ENCODE measurements at regions not wholly inside any gene's neighbourhood (a gene's known extent, or its start where the extent isn't known, plus 50 kb on each side); places are given as distances from the start of the nearest gene placed in this dataset.

GRCh38 chr14:94998685-94999084 lies 158.6 kb downstream of the DICER1 start:
- H3K79me2 ChIP-seq: no peaks in the 10 kb centered on the region
- no peaks in the 10 kb centered on the region for H3K9me2 ChIP-seq (replicated peaks; ENCODE audit: insufficient read depth)
- H3K27ac ChIP-seq: no peak overlapping the region
- no peaks in the 10 kb centered on the region for H3K36me3 ChIP-seq (replicated peaks; ENCODE audit: insufficient read depth, low read depth)
- H3K9me3 ChIP-seq (ENCODE audit: low read depth): no peaks in the 10 kb centered on the region
- no peak overlapping the region for H3K4me3 ChIP-seq
- H3K27me3 ChIP-seq: peaks cover 13% of the 10 kb centered on the region
- no peak for TF ChIP-seq CTCF (IDR thresholded peaks at IDR 0.05; ENCODE audit: poor library complexity)
- no peak for TF ChIP-seq EZH2 (IDR thresholded peaks at IDR 0.05; ENCODE audit: borderline replicate concordance)
- no peak overlapping the region for H3K4me2 ChIP-seq
- H4K20me1 ChIP-seq (ENCODE audit: insufficient read depth, poor library complexity, severe bottlenecking): no peaks in the 10 kb centered on the region
- H3K4me1 ChIP-seq (ENCODE audit: insufficient read depth): no peaks in the 10 kb centered on the region
- no peak for DNase-seq (ENCODE audit: low spot score)
- no peak overlapping the region for H2AFZ ChIP-seq
- 33% methylated on average over 10 of the region's 10 CpGs for WGBS (ENCODE audit: low lambda C conversion rate, missing lambda C conversion rate)

GRCh38 chr14:94998110-94998509 lies 159.2 kb downstream of the DICER1 start:
- Histone ChIP-seq H4K20me1 (ENCODE audit: insufficient read depth, poor library complexity, severe bottlenecking) (no peaks in the 10 kb centered on the region), H3K9me2 (replicated peaks; ENCODE audit: insufficient read depth) (no peaks in the 10 kb centered on the region), H3K9me3 (ENCODE audit: low read depth) (no peaks in the 10 kb centered on the region), H3K4me3 (no peak overlapping the region), H2AFZ (no peak overlapping the region), H3K36me3 (replicated peaks; ENCODE audit: insufficient read depth, low read depth) (no peaks in the 10 kb centered on the region), H3K4me2 (no peak overlapping the region), H3K79me2 (no peaks in the 10 kb centered on the region), H3K27me3 (peaks cover 13% of the 10 kb centered on the region), H3K27ac (no peak overlapping the region), H3K4me1 (ENCODE audit: insufficient read depth) (no peaks in the 10 kb centered on the region)
- no peak for DNase-seq (ENCODE audit: low spot score)
- 97% methylated on average over 2 of the region's 2 CpGs for WGBS (ENCODE audit: low lambda C conversion rate, missing lambda C conversion rate)
- TF ChIP-seq EZH2 (IDR thresholded peaks at IDR 0.05; ENCODE audit: borderline replicate concordance) (no peak), CTCF (IDR thresholded peaks at IDR 0.05; ENCODE audit: poor library complexity) (no peak), EZH2phosphoT487 (IDR thresholded peaks at IDR 0.05; ENCODE audit: low read depth, severe bottlenecking, unreplicated experiment) (no peak)

GRCh38 chr14:94995551-94995950 lies 161.8 kb downstream of the DICER1 start:
- no peak overlapping the region for H3K4me3 ChIP-seq
- DNase-seq (ENCODE audit: low spot score): no peak
- 89% methylated on average over 10 of the region's 10 CpGs for WGBS (ENCODE audit: low lambda C conversion rate, missing lambda C conversion rate)
- no peak overlapping the region for H3K4me2 ChIP-seq
- H3K36me3 ChIP-seq (replicated peaks; ENCODE audit: insufficient read depth, low read depth): no peaks in the 10 kb centered on the region
- no peaks in the 10 kb centered on the region for H3K79me2 ChIP-seq
- no peaks in the 10 kb centered on the region for H3K9me2 ChIP-seq (replicated peaks; ENCODE audit: insufficient read depth)
- H3K9me3 ChIP-seq (ENCODE audit: low read depth): no peaks in the 10 kb centered on the region
- H3K27me3 ChIP-seq: peaks cover 13% of the 10 kb centered on the region
- H2AFZ ChIP-seq: no peak overlapping the region
- H3K4me1 ChIP-seq (ENCODE audit: insufficient read depth): no peaks in the 10 kb centered on the region
- no peak overlapping the region for H3K27ac ChIP-seq
- TF ChIP-seq EZH2phosphoT487 (IDR thresholded peaks at IDR 0.05; ENCODE audit: low read depth, severe bottlenecking, unreplicated experiment) (no peak), CTCF (IDR thresholded peaks at IDR 0.05; ENCODE audit: poor library complexity) (no peak), EZH2 (IDR thresholded peaks at IDR 0.05; ENCODE audit: borderline replicate concordance) (no peak)
- H4K20me1 ChIP-seq (ENCODE audit: insufficient read depth, poor library complexity, severe bottlenecking): no peaks in the 10 kb centered on the region

- no peak for TF ChIP-seq CTCF (IDR thresholded peaks at IDR 0.05; ENCODE audit: poor library complexity)
- no peak for TF ChIP-seq EZH2 (IDR thresholded peaks at IDR 0.05; ENCODE audit: borderline replicate concordance)
- no peak for TF ChIP-seq EZH2phosphoT487 (IDR thresholded peaks at IDR 0.05; ENCODE audit: low read depth, severe bottlenecking, unreplicated experiment)
- no peak overlapping the region for H2AFZ ChIP-seq
Measured at GRCh38 chr14:94994245-94994644, 163.1 kb downstream of the DICER1 start.

More at GRCh38 chr14:94994245-94994644, 163.1 kb downstream of the DICER1 start:
- no peak overlapping the region for H3K4me3 ChIP-seq
- no peaks in the 10 kb centered on the region for H3K9me3 ChIP-seq (ENCODE audit: low read depth)
- no peaks in the 10 kb centered on the region for H4K20me1 ChIP-seq (ENCODE audit: insufficient read depth, poor library complexity, severe bottlenecking)
- no peaks in the 10 kb centered on the region for H3K4me1 ChIP-seq (ENCODE audit: insufficient read depth)
- WGBS (ENCODE audit: low lambda C conversion rate, missing lambda C conversion rate): 88% methylated on average over 1 of the region's 1 CpG
- DNase-seq (ENCODE audit: low spot score): no peak
- no peaks in the 10 kb centered on the region for H3K36me3 ChIP-seq (replicated peaks; ENCODE audit: insufficient read depth, low read depth)
- H3K79me2 ChIP-seq: no peaks in the 10 kb centered on the region
- H3K27ac ChIP-seq: no peak overlapping the region
- H3K27me3 ChIP-seq: peaks cover 10% of the 10 kb centered on the region
- H3K9me2 ChIP-seq (replicated peaks; ENCODE audit: insufficient read depth): no peaks in the 10 kb centered on the region
- no peak overlapping the region for H3K4me2 ChIP-seq
